ENCODE measurements at regions not wholly inside any gene's neighbourhood (a gene's known extent, or its start where the extent isn't known, plus 50 kb on each side); places are given as distances from the start of the nearest gene placed in this dataset.
"Not testable (repeated sequence)": the region's sequence is repeated elsewhere in the genome, so short reads cannot be mapped to it uniquely, and the experiment has no call there.

DNA sequence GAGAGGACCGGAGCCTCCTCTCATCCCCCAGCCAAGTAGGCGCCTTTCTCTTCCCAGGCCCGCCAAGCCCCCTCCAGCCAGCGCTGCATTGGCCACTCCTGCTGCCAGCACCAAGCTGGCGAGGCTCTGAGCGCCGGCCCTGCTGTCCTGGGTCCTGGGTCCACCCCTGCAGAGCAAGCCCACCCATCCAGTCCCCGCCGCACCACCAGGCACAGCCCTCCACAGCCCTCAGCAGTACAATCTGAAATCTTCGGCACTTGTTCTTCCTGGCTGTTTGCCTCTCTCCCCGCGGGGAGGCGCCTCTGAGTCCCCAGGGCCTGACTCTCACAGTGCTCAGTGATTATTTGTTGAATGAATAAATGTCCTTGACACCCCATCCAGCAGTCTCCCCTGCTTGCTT, 236.4 kb upstream of the SGCG start:
- no peaks in the 10 kb centered on the region for H3K36me3 ChIP-seq (ENCODE audit: insufficient read depth, low read length)
- no peaks in the 10 kb centered on the region; the same call in 1 of the 2 replicates for H3K9me3 ChIP-seq (ENCODE audit: insufficient read depth, low read depth, low read length)
- no peak overlapping the region for H3K4me2 ChIP-seq (ENCODE audit: low read depth, low read length, poor library complexity, severe bottlenecking)
- H3K4me3 ChIP-seq (ENCODE audit: low read length, poor library complexity, severe bottlenecking): no peak overlapping the region
- no peaks in the 10 kb centered on the region for H3F3A ChIP-seq (ENCODE audit: low read depth)
- no peaks in the 10 kb centered on the region for H3K27me3 ChIP-seq (ENCODE audit: insufficient read depth, low read length, poor library complexity, severe bottlenecking)
- H4K20me1 ChIP-seq (ENCODE audit: insufficient read depth, low read length, poor library complexity, severe bottlenecking): no peaks in the 10 kb centered on the region
- H3K79me2 ChIP-seq (ENCODE audit: insufficient read depth, low read length): no peaks in the 10 kb centered on the region
- no peak for TF ChIP-seq EZH2phosphoT487 (IDR thresholded peaks at IDR 0.05; ENCODE audit: borderline replicate concordance)
- TF ChIP-seq, protein P1, sequence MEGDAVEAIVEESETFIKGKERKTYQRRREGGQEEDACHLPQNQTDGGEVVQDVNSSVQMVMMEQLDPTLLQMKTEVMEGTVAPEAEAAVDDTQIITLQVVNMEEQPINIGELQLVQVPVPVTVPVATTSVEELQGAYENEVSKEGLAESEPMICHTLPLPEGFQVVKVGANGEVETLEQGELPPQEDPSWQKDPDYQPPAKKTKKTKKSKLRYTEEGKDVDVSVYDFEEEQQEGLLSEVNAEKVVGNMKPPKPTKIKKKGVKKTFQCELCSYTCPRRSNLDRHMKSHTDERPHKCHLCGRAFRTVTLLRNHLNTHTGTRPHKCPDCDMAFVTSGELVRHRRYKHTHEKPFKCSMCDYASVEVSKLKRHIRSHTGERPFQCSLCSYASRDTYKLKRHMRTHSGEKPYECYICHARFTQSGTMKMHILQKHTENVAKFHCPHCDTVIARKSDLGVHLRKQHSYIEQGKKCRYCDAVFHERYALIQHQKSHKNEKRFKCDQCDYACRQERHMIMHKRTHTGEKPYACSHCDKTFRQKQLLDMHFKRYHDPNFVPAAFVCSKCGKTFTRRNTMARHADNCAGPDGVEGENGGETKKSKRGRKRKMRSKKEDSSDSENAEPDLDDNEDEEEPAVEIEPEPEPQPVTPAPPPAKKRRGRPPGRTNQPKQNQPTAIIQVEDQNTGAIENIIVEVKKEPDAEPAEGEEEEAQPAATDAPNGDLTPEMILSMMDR (conservative IDR thresholded peaks at IDR 0.05; ENCODE audit: low read length): no peak
- no peak overlapping the region for H2AFZ ChIP-seq (ENCODE audit: low read length)
- H3K9me2 ChIP-seq (replicated peaks; ENCODE audit: low read depth, low read length): no peaks in the 10 kb centered on the region
- no peak overlapping the region for H3K9ac ChIP-seq (ENCODE audit: low read depth, low read length, poor library complexity, severe bottlenecking)
- H3K4me1 ChIP-seq (ENCODE audit: insufficient read depth, low read length, poor library complexity, severe bottlenecking): no peaks in the 10 kb centered on the region

DNA sequence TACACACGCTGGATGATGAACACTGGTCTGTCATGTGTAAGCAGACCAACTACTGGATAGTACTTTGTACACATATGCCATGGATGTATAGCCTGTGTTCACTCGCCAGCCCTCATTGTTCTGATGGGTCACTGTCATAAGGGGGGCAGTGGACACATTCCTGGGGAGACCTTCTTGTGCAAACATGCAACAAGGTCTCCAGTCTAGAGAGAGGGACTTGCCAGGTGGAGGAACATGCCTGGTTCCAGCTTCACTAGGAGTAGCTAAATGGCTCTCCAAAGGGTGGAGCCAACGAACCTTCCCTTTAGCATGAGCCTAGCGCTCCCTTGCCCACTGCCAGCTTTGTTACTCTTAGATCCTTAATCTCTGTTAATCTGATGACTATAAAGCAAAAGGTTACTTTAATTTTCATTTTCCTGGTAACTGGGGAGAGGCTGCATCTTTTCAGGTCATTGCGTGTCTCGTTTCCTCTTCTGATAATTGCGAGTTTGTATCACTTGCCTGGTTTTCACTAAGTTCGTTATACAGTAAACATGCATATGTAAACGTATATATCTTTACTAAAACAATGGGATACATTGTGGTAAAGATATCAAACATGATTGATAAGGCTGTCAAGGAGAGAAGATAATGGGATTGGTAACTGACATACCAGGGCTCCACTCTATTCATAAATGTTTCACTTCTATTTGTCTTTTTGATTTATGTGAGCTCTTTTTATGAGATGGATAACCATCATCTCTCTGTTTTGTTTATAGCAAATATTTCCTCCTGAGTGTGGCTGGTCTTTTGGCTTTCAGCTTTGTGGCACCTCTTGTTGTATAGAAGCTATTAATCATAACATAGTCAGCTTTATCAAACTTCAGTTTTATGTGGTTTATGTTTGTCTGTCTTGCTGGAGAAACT, 235.2 kb upstream of the SGCG start:
- no peak overlapping the region for H3K4me2 ChIP-seq (ENCODE audit: low read depth, low read length, poor library complexity, severe bottlenecking)
- H3K9me3 ChIP-seq (ENCODE audit: insufficient read depth, low read depth, low read length): no peaks in the 10 kb centered on the region
- H3K27me3 ChIP-seq (ENCODE audit: insufficient read depth, low read length, poor library complexity, severe bottlenecking): no peaks in the 10 kb centered on the region
- H3F3A ChIP-seq (ENCODE audit: low read depth): no peaks in the 10 kb centered on the region
- no peaks in the 10 kb centered on the region for H3K36me3 ChIP-seq (ENCODE audit: insufficient read depth, low read length)
- no peak overlapping the region for H3K4me3 ChIP-seq (ENCODE audit: low read length, poor library complexity, severe bottlenecking)
- no peaks in the 10 kb centered on the region for H4K20me1 ChIP-seq (ENCODE audit: insufficient read depth, low read length, poor library complexity, severe bottlenecking)
- no peaks in the 10 kb centered on the region for H3K4me1 ChIP-seq (ENCODE audit: insufficient read depth, low read length, poor library complexity, severe bottlenecking)
- TF ChIP-seq EZH2phosphoT487 (IDR thresholded peaks at IDR 0.05; ENCODE audit: borderline replicate concordance): no peak
- TF ChIP-seq, protein P1 (conservative IDR thresholded peaks at IDR 0.05; ENCODE audit: low read length): no peak
- H2AFZ ChIP-seq (ENCODE audit: low read length): no peak overlapping the region
- no peak overlapping the region for H3K9ac ChIP-seq (ENCODE audit: low read depth, low read length, poor library complexity, severe bottlenecking)
- no peaks in the 10 kb centered on the region for H3K79me2 ChIP-seq (ENCODE audit: insufficient read depth, low read length)
- no peaks in the 10 kb centered on the region for H3K9me2 ChIP-seq (replicated peaks; ENCODE audit: low read depth, low read length)

DNA sequence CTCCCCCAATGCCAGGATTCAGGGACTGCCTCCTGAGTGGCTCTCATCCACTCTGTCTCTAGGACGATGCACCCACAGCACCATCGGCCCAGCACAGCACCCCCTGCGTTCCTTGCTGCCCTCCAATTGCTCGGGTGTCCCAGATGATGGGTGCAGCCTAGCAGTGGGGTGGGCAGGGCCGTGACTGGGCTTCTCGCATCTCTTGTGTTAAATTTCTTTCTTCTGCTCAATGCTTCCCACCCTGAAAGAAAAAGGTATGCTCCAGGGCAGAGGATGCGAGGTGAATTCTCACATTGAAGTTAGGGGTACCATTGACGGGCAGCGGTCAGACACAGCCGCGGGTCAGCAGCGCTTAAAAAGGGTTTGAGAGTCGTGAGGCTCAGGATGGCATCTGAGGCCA, 232.4 kb upstream of the SGCG start:
- Histone ChIP-seq H3K36me3 (ENCODE audit: insufficient read depth, low read length) (no peaks in the 10 kb centered on the region), H3K4me1 (ENCODE audit: insufficient read depth, low read length, poor library complexity, severe bottlenecking) (no peaks in the 10 kb centered on the region), H3F3A (ENCODE audit: low read depth) (no peaks in the 10 kb centered on the region), H4K20me1 (ENCODE audit: insufficient read depth, low read length, poor library complexity, severe bottlenecking) (no peaks in the 10 kb centered on the region), H3K9me2 (replicated peaks; ENCODE audit: low read depth, low read length) (no peaks in the 10 kb centered on the region), H3K79me2 (ENCODE audit: insufficient read depth, low read length) (no peaks in the 10 kb centered on the region), H3K9ac (ENCODE audit: low read depth, low read length, poor library complexity, severe bottlenecking) (no peak overlapping the region), H2AFZ (ENCODE audit: low read length) (no peak overlapping the region), H3K4me2 (ENCODE audit: low read depth, low read length, poor library complexity, severe bottlenecking) (no peak overlapping the region), H3K4me3 (ENCODE audit: low read length, poor library complexity, severe bottlenecking) (no peak overlapping the region), H3K27me3 (ENCODE audit: insufficient read depth, low read length, poor library complexity, severe bottlenecking) (no peaks in the 10 kb centered on the region), H3K9me3 (ENCODE audit: insufficient read depth, low read depth, low read length) (no peaks in the 10 kb centered on the region)
- TF ChIP-seq EZH2phosphoT487 (IDR thresholded peaks at IDR 0.05; ENCODE audit: borderline replicate concordance): no peak
- TF ChIP-seq, protein P1 (conservative IDR thresholded peaks at IDR 0.05; ENCODE audit: low read length): no peak

DNA sequence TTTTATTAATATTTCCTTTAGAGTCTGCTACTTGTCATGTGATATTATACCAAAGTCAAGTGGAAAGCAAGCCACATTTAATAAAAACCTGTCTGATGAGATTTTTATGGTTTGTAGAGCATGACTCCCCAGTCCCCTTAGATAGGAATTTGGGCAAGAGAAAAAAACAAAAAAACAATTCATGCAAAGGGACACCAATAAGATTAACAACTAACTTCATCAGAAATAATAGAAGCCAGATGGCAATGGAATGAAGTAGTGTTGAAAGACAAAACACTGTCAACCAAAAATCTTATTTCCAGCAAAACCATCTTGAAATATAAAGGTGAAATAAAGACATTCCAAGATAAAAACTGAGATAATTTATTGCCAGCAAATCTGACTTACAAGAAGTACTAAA, 228.8 kb upstream of the SGCG start:
- H3K9ac ChIP-seq (ENCODE audit: low read depth, low read length, poor library complexity, severe bottlenecking); H3K9me2 ChIP-seq (replicated peaks; ENCODE audit: low read depth, low read length); H4K20me1 ChIP-seq (ENCODE audit: insufficient read depth, low read length, poor library complexity, severe bottlenecking); H3K4me2 ChIP-seq (ENCODE audit: low read depth, low read length, poor library complexity, severe bottlenecking); H3K4me1 ChIP-seq (ENCODE audit: insufficient read depth, low read length, poor library complexity, severe bottlenecking); H3K79me2 ChIP-seq (ENCODE audit: insufficient read depth, low read length); H3K4me3 ChIP-seq (ENCODE audit: low read length, poor library complexity, severe bottlenecking); H2AFZ ChIP-seq (ENCODE audit: low read length); H3F3A ChIP-seq (ENCODE audit: low read depth); H3K27me3 ChIP-seq (ENCODE audit: insufficient read depth, low read length, poor library complexity, severe bottlenecking); H3K9me3 ChIP-seq (ENCODE audit: insufficient read depth, low read depth, low read length); H3K36me3 ChIP-seq (ENCODE audit: insufficient read depth, low read length): not testable (repeated sequence)

DNA sequence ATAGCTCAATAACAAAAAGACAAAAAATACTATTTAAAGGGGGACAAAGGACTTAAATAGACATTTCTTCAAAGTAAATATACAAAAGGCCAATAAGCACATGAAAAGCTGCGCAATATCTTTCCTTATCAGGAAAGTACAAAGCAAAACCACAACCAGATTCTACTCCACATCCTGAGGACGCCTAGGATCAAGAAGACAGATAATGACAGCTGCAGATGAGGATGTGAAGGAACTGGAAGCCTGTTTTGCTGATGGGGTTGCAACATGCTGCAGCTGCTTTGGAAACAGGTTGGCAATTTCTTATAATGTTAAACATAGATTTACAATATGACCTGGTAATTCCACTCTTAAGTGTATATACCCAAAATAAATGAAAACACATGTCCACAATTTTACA, 225.6 kb upstream of the SGCG start:
- H3K9ac ChIP-seq (ENCODE audit: low read depth, low read length, poor library complexity, severe bottlenecking); H3K9me3 ChIP-seq (ENCODE audit: insufficient read depth, low read depth, low read length); H3K36me3 ChIP-seq (ENCODE audit: insufficient read depth, low read length); H4K20me1 ChIP-seq (ENCODE audit: insufficient read depth, low read length, poor library complexity, severe bottlenecking); H3K4me1 ChIP-seq (ENCODE audit: insufficient read depth, low read length, poor library complexity, severe bottlenecking); H3K79me2 ChIP-seq (ENCODE audit: insufficient read depth, low read length); H3K27me3 ChIP-seq (ENCODE audit: insufficient read depth, low read length, poor library complexity, severe bottlenecking); H3F3A ChIP-seq (ENCODE audit: low read depth); H2AFZ ChIP-seq (ENCODE audit: low read length); H3K4me3 ChIP-seq (ENCODE audit: low read length, poor library complexity, severe bottlenecking); H3K4me2 ChIP-seq (ENCODE audit: low read depth, low read length, poor library complexity, severe bottlenecking); H3K9me2 ChIP-seq (replicated peaks; ENCODE audit: low read depth, low read length): not testable (repeated sequence)
